Trophoblast cell (in vitro differentiated cells and primary cell): ENCODE measurements at regions not wholly inside any gene's neighbourhood (a gene's known extent, or its start where the extent isn't known, plus 50 kb on each side); places are given as distances from the start of the nearest gene placed in this dataset.
A peak's percentile ranks its signal among the peaks of the same experiment; 100 is the strongest.

Experiments
- DNase-seq, 2 donors: peaks; one replicate each; pipeline ENCODE4 v3.0.0-alpha.2; 2016
- H2AFZ ChIP-seq: 2 replicates; pipeline ENCODE4 v1.6.1; 2013; ENCODE audit warnings: low read length, moderate library complexity, mild to moderate bottlenecking; ENCODE audit not compliant: insufficient read depth, poor library complexity
- H2AK5ac ChIP-seq: 2 replicates; pipeline ENCODE4 v1.6.1; 2013; ENCODE audit warnings: mild to moderate bottlenecking, low read length
- H2BK120ac ChIP-seq: 2 replicates; pipeline ENCODE4 v1.6.1; 2013; ENCODE audit warnings: low read length, mild to moderate bottlenecking, moderate library complexity; ENCODE audit not compliant: insufficient read depth, poor library complexity
- H2BK12ac ChIP-seq: 2 replicates; pipeline ENCODE4 v1.6.1; 2013; ENCODE audit warnings: mild to moderate bottlenecking, low read length, moderate library complexity
- H2BK5ac ChIP-seq: 2 replicates; pipeline ENCODE4 v1.6.1; 2013; ENCODE audit warnings: low read length, low read depth, moderate library complexity, mild to moderate bottlenecking; ENCODE audit not compliant: poor library complexity
- H3K14ac ChIP-seq: 2 replicates; pipeline ENCODE4 v1.6.1; 2013; ENCODE audit warnings: mild to moderate bottlenecking, low read length
- H3K18ac ChIP-seq: 2 replicates; pipeline ENCODE4 v1.6.1; 2013; ENCODE audit warnings: mild to moderate bottlenecking, low read length
- H3K23ac ChIP-seq: 2 replicates; pipeline ENCODE4 v1.6.1; 2013; ENCODE audit warnings: low read length
- H3K27ac ChIP-seq: 2 replicates; pipeline ENCODE4 v1.5.1; 2013; ENCODE audit warnings: low read depth, mild to moderate bottlenecking, inconsistent platforms, low read length, moderate library complexity
- H3K27me3 ChIP-seq: 2 replicates; pipeline ENCODE4 v1.6.1; 2013; ENCODE audit warnings: inconsistent platforms, mild to moderate bottlenecking, low read length, moderate library complexity; ENCODE audit not compliant: insufficient read depth
- H3K36me3 ChIP-seq, 2 experiments: 1 replicate in 1 of 2; 2 replicates in 1 of 2; pipeline ENCODE4 v1.6.1; 2013; ENCODE audit warnings: low read length in 2 of 2, mild to moderate bottlenecking in 2 of 2, moderate library complexity in 1 of 2; ENCODE audit not compliant: insufficient read depth in 2 of 2, control insufficient read depth in 1 of 2
- H3K4ac ChIP-seq: 2 replicates; pipeline ENCODE4 v1.6.1; 2013; ENCODE audit warnings: low read depth, mild to moderate bottlenecking, low read length, moderate library complexity
- H3K4me1 ChIP-seq, 2 experiments: 1 replicate in 1 of 2; 2 replicates in 1 of 2; pipeline ENCODE4 v1.6.1; 2013; ENCODE audit warnings: low read length in 2 of 2, mild to moderate bottlenecking in 2 of 2, moderate library complexity in 1 of 2; ENCODE audit not compliant: insufficient read depth in 2 of 2, control insufficient read depth in 1 of 2
- H3K4me2 ChIP-seq: 2 replicates; pipeline ENCODE4 v1.6.1; 2013; ENCODE audit warnings: inconsistent platforms, mild to moderate bottlenecking, low read length, moderate library complexity
- H3K4me3 ChIP-seq: 2 replicates; pipeline ENCODE4 v1.5.1; 2013; ENCODE audit warnings: mild to moderate bottlenecking, low read depth, low read length, inconsistent platforms
- H3K79me1 ChIP-seq: one replicate; pipeline ENCODE4 v1.6.1; 2013; ENCODE audit warnings: low read length
- H3K79me2 ChIP-seq: 2 replicates; pipeline ENCODE4 v1.6.1; 2013; ENCODE audit warnings: low read length, mild to moderate bottlenecking; ENCODE audit not compliant: control insufficient read depth, insufficient read depth, poor library complexity
- H3K9ac ChIP-seq: 2 replicates; pipeline ENCODE4 v1.6.1; 2013; ENCODE audit warnings: mild to moderate bottlenecking, low read length
- H3K9me3 ChIP-seq: 2 replicates; pipeline ENCODE4 v1.6.1; 2013; ENCODE audit warnings: low read depth, mild to moderate bottlenecking, control low read depth, inconsistent platforms, low read length; ENCODE audit not compliant: insufficient read depth
- H4K12ac ChIP-seq: 2 replicates; pipeline ENCODE4 v1.6.1; 2013; ENCODE audit warnings: low read depth, mild to moderate bottlenecking, low read length, moderate library complexity
- H4K8ac ChIP-seq: 2 replicates; pipeline ENCODE4 v1.6.1; 2013; ENCODE audit warnings: low read depth, mild to moderate bottlenecking, low read length, moderate library complexity
- H4K91ac ChIP-seq: one replicate; pipeline ENCODE4 v1.6.1; 2013; ENCODE audit warnings: low read depth, mild to moderate bottlenecking, low read length, moderate library complexity
- WGBS: extraction: QIAGEN DNeasy Blood & Tissue Kit; methylation state at CpG from one replicate; pipeline ENCODE4 v1.1.7; 2013; ENCODE audit warnings: missing lambda C conversion rate; ENCODE audit not compliant: insufficient read length, insufficient coverage; ENCODE audit errors: extremely low coverage; 5-methylcytosine and 5-hydroxymethylcytosine counted together

- no peaks in the 10 kb centered on the region for H3K36me3 ChIP-seq
- H3K27me3 ChIP-seq, result no peaks in the 10 kb centered on the region
- H2AFZ ChIP-seq, result no peak overlapping the region
- H3K14ac ChIP-seq, result peak overlapping the region; percentile 71
- peak overlapping the region; percentile 55 for H4K8ac ChIP-seq
- H3K23ac ChIP-seq, result no peak overlapping the region
- peak overlapping the region; percentile 91 for H2BK12ac ChIP-seq
- peak overlapping the region; percentile 43 for H2AK5ac ChIP-seq
- H3K4me2 ChIP-seq, result no peak overlapping the region
- H2BK5ac ChIP-seq, result no peak overlapping the region
- no peak overlapping the region for H3K4me3 ChIP-seq
- no peak overlapping the region for H3K4ac ChIP-seq
- H4K12ac ChIP-seq, result no peak overlapping the region
- H3K18ac ChIP-seq, result no peak overlapping the region
- peaks cover 9 to 11% of the 10 kb centered on the region in 2 experiments for H3K4me1 ChIP-seq
- H3K9me3 ChIP-seq, result no peaks in the 10 kb centered on the region
- peak overlapping the region; percentile 67 for H2BK120ac ChIP-seq
- no peak overlapping the region for H3K27ac ChIP-seq
- DNase-seq, result no peak
- peak overlapping the region; percentile 88 for H4K91ac ChIP-seq
- WGBS, result no CpG with 5 or more reads among the region's 16 CpGs
- H3K79me1 ChIP-seq, result peaks cover 17% of the 10 kb centered on the region
- H3K9ac ChIP-seq, result no peak overlapping the region
- no peaks in the 10 kb centered on the region for H3K79me2 ChIP-seq
These were observed 54.7 kb upstream of the SMAD6 start for GRCh38 chr15:66647358-66647757.

DNA sequence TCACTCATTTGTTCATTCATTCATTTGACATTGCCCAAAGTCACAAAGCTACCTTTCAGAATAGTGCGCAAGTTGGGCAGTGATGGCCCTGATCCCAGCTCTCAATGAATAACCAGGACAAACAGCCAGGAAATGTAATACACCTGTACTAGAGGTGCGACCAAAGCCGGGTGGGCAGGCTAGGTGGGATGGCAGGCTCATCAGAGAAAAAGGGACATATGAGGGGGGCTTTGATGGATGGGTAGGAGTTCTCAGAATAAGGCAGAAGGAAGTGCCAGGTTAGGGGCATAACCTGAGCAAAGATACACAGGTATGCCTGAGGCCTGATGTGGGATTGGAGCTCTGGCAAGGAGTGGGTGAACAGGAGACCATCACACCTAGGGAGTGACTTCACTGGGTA, 53.4 kb upstream of the SMAD6 start:
- H4K91ac ChIP-seq, result peak overlapping the region; percentile 52
- H4K8ac ChIP-seq, result no peak overlapping the region
- H3K18ac ChIP-seq, result no peak overlapping the region
- no peak overlapping the region for H3K23ac ChIP-seq
- no peak overlapping the region for H3K4me3 ChIP-seq
- H2BK12ac ChIP-seq, result peak overlapping the region; percentile 25
- no peak for DNase-seq
- H3K9ac ChIP-seq, result no peak overlapping the region
- no CpG with 5 or more reads among the region's 3 CpGs for WGBS
- no peak overlapping the region for H3K4me2 ChIP-seq
- no peaks in the 10 kb centered on the region for H3K79me2 ChIP-seq
- peaks cover 21% of the 10 kb centered on the region for H3K79me1 ChIP-seq
- no peak overlapping the region for H4K12ac ChIP-seq
- H2AK5ac ChIP-seq, result no peak overlapping the region
- H2BK120ac ChIP-seq, result no peak overlapping the region
- H3K4me1 ChIP-seq, result peaks cover 11 to 19% of the 10 kb centered on the region in 2 experiments
- H2BK5ac ChIP-seq, result no peak overlapping the region
- no peaks in the 10 kb centered on the region for H3K27me3 ChIP-seq
- no peak overlapping the region for H2AFZ ChIP-seq
- no peak overlapping the region for H3K27ac ChIP-seq
- H3K14ac ChIP-seq, result no peak overlapping the region
- no peak overlapping the region for H3K4ac ChIP-seq
- no peaks in the 10 kb centered on the region for H3K9me3 ChIP-seq
- no peaks in the 10 kb centered on the region for H3K36me3 ChIP-seq

- no peak overlapping the region for H4K8ac ChIP-seq
- H3K23ac ChIP-seq, result no peak overlapping the region
- H2AFZ ChIP-seq, result no peak overlapping the region
- H3K79me2 ChIP-seq, result no peaks in the 10 kb centered on the region
- no peak overlapping the region for H3K4ac ChIP-seq
- H3K14ac ChIP-seq, result no peak overlapping the region
- H3K9ac ChIP-seq, result no peak overlapping the region
- H3K9me3 ChIP-seq, result no peaks in the 10 kb centered on the region
- no peak for DNase-seq
- peak overlapping the region; percentile 14 for H2BK5ac ChIP-seq
- no peak overlapping the region for H3K4me3 ChIP-seq
- WGBS, result no CpG with 5 or more reads among the region's 9 CpGs
- H3K27ac ChIP-seq, result no peak overlapping the region
- no peak overlapping the region for H3K4me2 ChIP-seq
- no peak overlapping the region for H2AK5ac ChIP-seq
- no peak overlapping the region for H4K12ac ChIP-seq
- H3K27me3 ChIP-seq, result no peaks in the 10 kb centered on the region
- H3K36me3 ChIP-seq, result no peaks in the 10 kb centered on the region
- H3K4me1 ChIP-seq, result peaks cover 10 to 20% of the 10 kb centered on the region in 2 experiments
- H3K18ac ChIP-seq, result no peak overlapping the region
- H3K79me1 ChIP-seq, result peaks cover 26% of the 10 kb centered on the region
- peak overlapping the region; percentile 56 for H2BK120ac ChIP-seq
- peak overlapping the region; percentile 70 for H4K91ac ChIP-seq
- H2BK12ac ChIP-seq, result peak overlapping the region; percentile 56
These were observed 52.6 kb upstream of the SMAD6 start for GRCh38 chr15:66649235-66649984.

- Histone ChIP-seq H2BK12ac (peak overlapping the region; percentile 5), H3K4me1 (peaks cover 13 to 28% of the 10 kb centered on the region in 2 experiments), H3K4me3 (no peak overlapping the region), H3K4ac (peak overlapping the region; percentile 24), H3K9ac (no peak overlapping the region), H4K8ac (peak overlapping the region; percentile 17), H3K9me3 (no peaks in the 10 kb centered on the region), H3K4me2 (no peak overlapping the region), H3K18ac (no peak overlapping the region), H3K14ac (peak overlapping the region; percentile 2), H3K23ac (no peak overlapping the region), H3K36me3 (no peaks in the 10 kb centered on the region), H3K27ac (no peak overlapping the region), H2AFZ (no peak overlapping the region), H2BK120ac (peak overlapping the region; percentile 7), H3K27me3 (no peaks in the 10 kb centered on the region), H4K91ac (peak overlapping the region; percentile 70), H2BK5ac (peak overlapping the region; percentile 28), H4K12ac (no peak overlapping the region), H2AK5ac (peak overlapping the region; percentile 49), H3K79me1 (peaks cover 31% of the 10 kb centered on the region), H3K79me2 (no peaks in the 10 kb centered on the region)
- DNase-seq, result peak; percentile 13 to 31
- no CpG with 5 or more reads among the region's 5 CpGs for WGBS
These were observed 51.6 kb upstream of the SMAD6 start for GRCh38 chr15:66650433-66650832.
